HCT116 (cell line): ENCODE measurements at regions not wholly inside any gene's neighbourhood (a gene's known extent, or its start where the extent isn't known, plus 50 kb on each side); places are given as distances from the start of the nearest gene placed in this dataset.
"Not testable (repeated sequence)": the region's sequence is repeated elsewhere in the genome, so short reads cannot be mapped to it uniquely, and the experiment has no call there.

ENCODE experiments used
- ATAC-seq: fragments of 200-7000 bp; cut with Tn5 transposase; 2 replicates; pipeline ENCODE4 v1.9.1; 2020; ENCODE audit warnings: mild to moderate bottlenecking, moderate library complexity
- BruUV-seq: library from RNA; stranded (reverse); fragments of 400-500 nt; replicated peaks from 2 replicates; lab custom pipeline; 2021; lab: Mats Ljungman, UMichigan
- CTCF ChIA-PET: fragments of 300-600 bp; sonication (Branson Sonifier 250); formaldehyde crosslinking; loops from one replicate; lab custom pipeline; 2021; ENCODE audit warnings: antibody characterized with exemption; lab: Charles Lee
- POLR2A ChIA-PET: fragments of 300-600, 350-600 bp; sonication (Branson Sonifier 250); formaldehyde crosslinking; loops from one replicate; lab custom pipeline; 2021; ENCODE audit warnings: antibody characterized with exemption; lab: Charles Lee
- RAD21 ChIA-PET, 2 experiments: fragments of 300-600 bp; sonication (Branson Sonifier 250); formaldehyde crosslinking; loops; one replicate each; lab custom pipeline; 2023; ENCODE audit warnings: low total read pairs in 2 of 2; ENCODE audit not compliant: uncharacterized antibody in 2 of 2, unreplicated experiment in 2 of 2, low non-redundant PET in 1 of 2; lab: Charles Lee
- DNase-seq: peaks from one replicate; pipeline ENCODE4 v3.0.0-alpha.2; 2010; ENCODE audit warnings: low read depth, low spot score
- H2AFZ ChIP-seq: fragments of 200-600 bp; shearing (Covaris generic), sonication (generic); 2 replicates; pipeline ENCODE4 v1.6.1; 2017; ENCODE audit warnings: low read depth, mixed run types, mixed read lengths, antibody characterized with exemption, low read length; ENCODE audit not compliant: poor library complexity, severe bottlenecking
- H3K27ac ChIP-seq: 2 replicates; pipeline ENCODE4 v1.5.1; 2012; ENCODE audit warnings: low read depth, low read length
- H3K27me3 ChIP-seq: fragments of 200-600 bp; sonication (generic); 2 replicates; pipeline ENCODE4 v1.6.1; 2016; ENCODE audit warnings: mixed run types, low read length, mixed read lengths; ENCODE audit not compliant: insufficient read depth
- H3K36me3 ChIP-seq, 2 experiments: fragments of 200-500 bp in 1 of 2; fragments of 200-600 bp in 1 of 2; sonication (Bioruptor generic) in 1 of 2; sonication (generic) in 1 of 2; 2 replicates each; pipeline versions ENCODE4 v1.5.1 to v1.6.1; 2014 to 2016; ENCODE audit warnings: low read length in 2 of 2, inconsistent platforms in 1 of 2, mixed read lengths in 1 of 2, mixed run types in 1 of 2; ENCODE audit not compliant: insufficient read depth in 2 of 2, control insufficient read depth in 1 of 2
- H3K4me1 ChIP-seq, 2 experiments: fragments of 200-600 bp in 1 of 2; sonication (generic) in 1 of 2; 2 replicates each; pipeline versions ENCODE4 v1.5.1 to v1.6.1; 2012 to 2017; ENCODE audit warnings: low read length in 2 of 2, inconsistent platforms in 1 of 2, mild to moderate bottlenecking in 1 of 2, mixed read lengths in 1 of 2, mixed run types in 1 of 2, moderate library complexity in 1 of 2; ENCODE audit not compliant: insufficient read depth in 2 of 2, control insufficient read depth in 1 of 2
- H3K4me2 ChIP-seq: fragments of 200-600 bp; sonication (generic); 2 replicates; pipeline ENCODE4 v1.6.1; 2017; ENCODE audit warnings: mixed run types, low read length, mixed read lengths
- H3K4me3 ChIP-seq, 2 experiments: fragments of 200-600 bp in 1 of 2; sonication (generic) in 1 of 2; replicated peaks in 1 of 2; 2 replicates each; pipeline ENCODE4 v1.5.1; 2011 to 2016; ENCODE audit warnings: low read length in 2 of 2, control low read depth in 1 of 2, low read depth in 1 of 2, mild to moderate bottlenecking in 1 of 2, mixed read lengths in 1 of 2, mixed run types in 1 of 2
- H3K79me2 ChIP-seq: fragments of 200-600 bp; sonication (generic); 2 replicates; pipeline ENCODE4 v1.6.1; 2017; ENCODE audit warnings: mild to moderate bottlenecking, mixed run types, low read length, moderate library complexity, mixed read lengths; ENCODE audit not compliant: insufficient read depth
- H3K9ac ChIP-seq: fragments of 200-600 bp; sonication (generic); 2 replicates; pipeline ENCODE4 v1.6.1; 2016; ENCODE audit warnings: low read length, mixed read lengths
- H3K9me2 ChIP-seq: fragments of 200-600 bp; sonication (generic), shearing (Covaris generic); 2 replicates; pipeline ENCODE4 v1.6.1; 2017; ENCODE audit warnings: mixed run types, mild to moderate bottlenecking, moderate library complexity; ENCODE audit not compliant: insufficient read depth
- H3K9me3 ChIP-seq, 2 experiments: fragments of 200-500 bp in 1 of 2; fragments of 200-600 bp in 1 of 2; sonication (Bioruptor generic) in 1 of 2; sonication (generic) in 1 of 2; 2 replicates each; pipeline ENCODE4 v1.6.1; 2014 to 2017; ENCODE audit warnings: low read length in 2 of 2, mixed read lengths in 2 of 2, inconsistent platforms in 1 of 2, low read depth in 1 of 2, mild to moderate bottlenecking in 1 of 2, mixed run types in 1 of 2, moderate library complexity in 1 of 2; ENCODE audit not compliant: control insufficient read depth in 1 of 2, insufficient read depth in 1 of 2
- H4K20me1 ChIP-seq: fragments of 200-600 bp; sonication (generic), shearing (Covaris generic); 2 replicates; pipeline ENCODE4 v1.6.1; 2017; ENCODE audit warnings: mixed run types, mild to moderate bottlenecking, moderate library complexity; ENCODE audit not compliant: insufficient read depth
- CEBPB ChIP-seq: IDR thresholded peaks from 2 replicates; pipeline ENCODE4 v1.6.1; 2012; ENCODE audit warnings: low read depth
- ELF1 ChIP-seq: IDR thresholded peaks from 2 replicates; pipeline ENCODE4 v1.6.1; 2012; ENCODE audit warnings: low read depth, borderline replicate concordance
- FOSL1 ChIP-seq: IDR thresholded peaks from 2 replicates; pipeline ENCODE4 v1.6.1; 2012; ENCODE audit warnings: low read depth
- POLR2A ChIP-seq: IDR thresholded peaks from 2 replicates; pipeline ENCODE4 v1.7.0; 2011; ENCODE audit warnings: borderline replicate concordance; ENCODE audit not compliant: insufficient read depth, insufficient read length; ENCODE audit errors: extremely low read depth
- POLR2AphosphoS5 ChIP-seq: IDR thresholded peaks from 2 replicates; pipeline ENCODE4 v1.6.1; 2011; ENCODE audit warnings: mild to moderate bottlenecking, low read depth, low read length, moderate library complexity
- REST ChIP-seq: IDR thresholded peaks from 2 replicates; pipeline ENCODE4 v1.6.1; 2012; ENCODE audit warnings: low read depth
- SRF ChIP-seq: IDR thresholded peaks from 2 replicates; pipeline ENCODE4 v1.6.1; 2012; ENCODE audit warnings: low read depth
- intact Hi-C: fragments of 100-400 bp; cut with micrococcal nuclease; formaldehyde crosslinking; loops from 2 replicates; pipeline ENCODE4 v1.10.0; 2022
- TF ChIP-seq, protein P1 (sequence below): IDR thresholded peaks from 2 replicates; pipeline ENCODE4 v1.6.1; 2012

DNA sequence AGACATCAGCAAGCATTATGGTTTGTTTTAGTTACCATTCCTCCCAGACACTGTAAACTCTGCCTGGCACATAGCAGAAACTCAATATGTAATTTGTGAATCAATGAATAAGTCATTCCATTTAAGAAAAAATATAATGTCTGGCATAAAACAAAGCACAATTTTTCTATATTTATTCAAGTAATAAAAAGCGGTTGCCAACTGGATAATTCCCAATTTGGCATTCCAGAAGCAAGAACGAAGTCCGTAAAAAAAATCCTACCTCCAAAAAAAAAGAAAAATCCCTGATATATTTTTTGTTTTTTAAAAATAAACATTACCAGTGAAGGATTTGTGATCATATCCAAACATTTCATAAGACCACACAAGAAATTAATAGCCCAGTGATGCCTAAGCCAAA, 351.3 kb upstream of the LRRTM4 start:
- intact Hi-C loops, result no loop called here
- Histone ChIP-seq H3K27me3 (no peaks in the 10 kb centered on the region), H3K9me2 (no peaks in the 10 kb centered on the region), H3K4me3 (no peak overlapping the region), H3K4me2 (no peak overlapping the region), H3K9ac (no peak overlapping the region), H3K4me1 (no peaks in the 10 kb centered on the region), H4K20me1 (no peaks in the 10 kb centered on the region), H3K79me2 (no peaks in the 10 kb centered on the region), H3K27ac (no peak overlapping the region), H3K9me3 (peaks cover 0 to 7% of the 10 kb centered on the region in 2 experiments; a peak in 3 of 4 replicates), H3K36me3 (no peaks in the 10 kb centered on the region), H2AFZ (no peak overlapping the region)
- DNase-seq (no peak), ATAC-seq (no peak)
- TF ChIP-seq POLR2AphosphoS5 (no peak), CEBPB (no peak)
- ChIA-PET POLR2A (no interaction called here), CTCF (no interaction called here), RAD21 (no interaction called here)
- no TSS peak for BruUV-seq

DNA sequence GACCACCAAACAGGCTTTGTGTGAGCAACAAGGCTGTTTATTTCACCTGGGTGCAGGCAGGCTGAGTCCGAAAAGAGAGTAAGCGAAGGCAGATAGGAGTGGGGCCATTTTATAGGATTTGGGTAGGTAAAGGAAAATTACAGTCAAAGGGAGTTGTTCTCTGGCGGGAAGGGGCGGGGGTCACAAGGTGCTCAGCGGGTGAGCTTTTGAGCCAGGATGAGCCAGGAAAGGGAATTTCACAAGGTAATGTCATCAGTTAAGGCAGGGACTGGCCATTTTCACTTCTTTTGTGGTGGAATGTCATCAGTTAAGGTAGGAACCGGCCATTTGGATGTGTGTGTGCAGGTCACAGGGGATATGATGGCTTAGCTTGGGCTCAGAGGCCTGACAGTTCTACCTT, 378.0 kb upstream of the LRRTM4 start:
- H3K9me2 ChIP-seq, POLR2A ChIA-PET, H4K20me1 ChIP-seq, H3K4me3 ChIP-seq, H3K9me3 ChIP-seq, H3K36me3 ChIP-seq, ATAC-seq, intact Hi-C loops, H2AFZ ChIP-seq, H3K4me2 ChIP-seq, H3K27ac ChIP-seq, RAD21 ChIA-PET, CTCF ChIA-PET, H3K4me1 ChIP-seq, H3K27me3 ChIP-seq, H3K79me2 ChIP-seq, DNase-seq, H3K9ac ChIP-seq, BruUV-seq: not testable (repeated sequence)

- CTCF ChIA-PET, result no interaction called here
- POLR2A ChIA-PET, result no interaction called here
- no peak for TF ChIP-seq REST
- no peak for TF ChIP-seq POLR2AphosphoS5
- no peak for TF ChIP-seq ELF1
- TF ChIP-seq POLR2A, result no peak
- no peak for TF ChIP-seq SRF
- TF ChIP-seq FOSL1, result no peak
- TF ChIP-seq, protein P1, sequence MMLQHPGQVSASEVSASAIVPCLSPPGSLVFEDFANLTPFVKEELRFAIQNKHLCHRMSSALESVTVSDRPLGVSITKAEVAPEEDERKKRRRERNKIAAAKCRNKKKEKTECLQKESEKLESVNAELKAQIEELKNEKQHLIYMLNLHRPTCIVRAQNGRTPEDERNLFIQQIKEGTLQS, result no peak
Observed at GRCh38 chr2:77910136-77910535, 388.0 kb upstream of the LRRTM4 start.

More at GRCh38 chr2:77910136-77910535, 388.0 kb upstream of the LRRTM4 start:
- no peak overlapping the region for H2AFZ ChIP-seq
- RAD21 ChIA-PET, result no interaction called here
- ATAC-seq (no peak), DNase-seq (no peak)
- no peak overlapping the region for H3K4me2 ChIP-seq
- no peak overlapping the region for H3K27ac ChIP-seq
- no peaks in the 10 kb centered on the region for H3K9me2 ChIP-seq
- no peaks in the 10 kb centered on the region for H3K4me1 ChIP-seq
- H3K9ac ChIP-seq, result no peak overlapping the region
- H3K4me3 ChIP-seq, result no peak overlapping the region
- peaks cover 16 to 19% of the 10 kb centered on the region in 2 experiments; a peak in 3 of 4 replicates for H3K9me3 ChIP-seq
- no TSS peak for BruUV-seq
- intact Hi-C loops, result no loop called here
- no peaks in the 10 kb centered on the region for H3K36me3 ChIP-seq
- H4K20me1 ChIP-seq, result no peaks in the 10 kb centered on the region
- no peaks in the 10 kb centered on the region for H3K27me3 ChIP-seq
- H3K79me2 ChIP-seq, result no peaks in the 10 kb centered on the region
